Esophagus (tissue), 2 donors: ENCODE measurements at regions not wholly inside any gene's neighbourhood (a gene's known extent, or its start where the extent isn't known, plus 50 kb on each side); places are given as distances from the start of the nearest gene placed in this dataset.

Experiments used
- H3K27ac ChIP-seq, 2 donors: one replicate each; pipeline ENCODE4 v1.5.1; 2013; ENCODE audit warnings: low read depth in 2 of 2, mild to moderate bottlenecking in 2 of 2, inconsistent platforms in 1 of 2, low read length in 1 of 2, moderate library complexity in 1 of 2
- H3K27me3 ChIP-seq, 2 donors: one replicate each; pipeline ENCODE4 v1.6.1; 2013; ENCODE audit warnings: low read length in 2 of 2, control low read depth in 1 of 2, mild to moderate bottlenecking in 1 of 2; ENCODE audit not compliant: insufficient read depth in 2 of 2, control insufficient read depth in 1 of 2
- H3K36me3 ChIP-seq, 2 donors: one replicate each; pipeline ENCODE4 v1.6.1; 2013; ENCODE audit warnings: low read length in 1 of 2; ENCODE audit not compliant: control insufficient read depth in 2 of 2, insufficient read depth in 2 of 2
- H3K4me1 ChIP-seq, 2 donors: one replicate each; pipeline ENCODE4 v1.6.1; 2013; ENCODE audit warnings: low read length in 1 of 2; ENCODE audit not compliant: control insufficient read depth in 2 of 2, insufficient read depth in 2 of 2
- H3K4me3 ChIP-seq, 2 donors: one replicate each; pipeline ENCODE4 v1.5.1; 2013; ENCODE audit warnings: low read length in 2 of 2, mild to moderate bottlenecking in 2 of 2, low read depth in 1 of 2, moderate library complexity in 1 of 2
- H3K9me3 ChIP-seq, 2 donors: one replicate each; pipeline ENCODE4 v1.6.1; 2013; ENCODE audit warnings: mild to moderate bottlenecking in 2 of 2, low read depth in 1 of 2, low read length in 1 of 2, moderate library complexity in 1 of 2; ENCODE audit not compliant: control insufficient read depth in 2 of 2, insufficient read depth in 1 of 2
- WGBS, 2 donors: extraction: QIAGEN DNeasy Blood & Tissue Kit; methylation state at CpG; one replicate each; pipeline ENCODE4 v1.1.7; 2013; 5-methylcytosine and 5-hydroxymethylcytosine counted together
- donor health status: healthy with polysubstance abuse.
- donor health status: Bipolar disorder and iron deficiency.

- no peak overlapping the region for H3K4me3 ChIP-seq
- H3K27ac ChIP-seq: no peak overlapping the region
- H3K27me3 ChIP-seq: no peaks in the 10 kb centered on the region
- H3K4me1 ChIP-seq: no peaks in the 10 kb centered on the region
- no peaks in the 10 kb centered on the region for H3K9me3 ChIP-seq
- no peaks in the 10 kb centered on the region for H3K36me3 ChIP-seq
Observed at GRCh38 chr14:37977481-37977880, 230.2 kb upstream of the SSTR1 start.

- Histone ChIP-seq H3K27ac (no peak overlapping the region), H3K36me3 (no peaks in the 10 kb centered on the region), H3K4me3 (no peak overlapping the region), H3K27me3 (no peaks in the 10 kb centered on the region), H3K9me3 (no peaks in the 10 kb centered on the region), H3K4me1 (no peaks in the 10 kb centered on the region)
- WGBS, 2 donors: 62 to 65% methylated on average over 2 of the region's 2 CpGs
Observed at GRCh38 chr14:37985826-37986470, 221.8 kb upstream of the SSTR1 start.

GRCh38 chr14:37988472-37988871, 219.2 kb upstream of the SSTR1 start:
- H3K9me3 ChIP-seq: no peaks in the 10 kb centered on the region
- H3K27ac ChIP-seq: no peak overlapping the region
- no peaks in the 10 kb centered on the region for H3K36me3 ChIP-seq
- no peaks in the 10 kb centered on the region for H3K27me3 ChIP-seq
- H3K4me3 ChIP-seq: no peak overlapping the region
- no peaks in the 10 kb centered on the region for H3K4me1 ChIP-seq
- WGBS, 2 donors: 96% methylated on average over 3 of the region's 3 CpGs

GRCh38 chr14:37991027-37991426, 216.7 kb upstream of the SSTR1 start:
- H3K27ac ChIP-seq: no peak overlapping the region
- WGBS, 2 donors: 21 to 30% methylated on average over 1 of the region's 1 CpG

GRCh38 chr14:37992499-37992898, 215.2 kb upstream of the SSTR1 start:
- Histone ChIP-seq H3K4me3 (no peak overlapping the region), H3K27ac (no peak overlapping the region), H3K36me3 (no peaks in the 10 kb centered on the region), H3K27me3 (no peaks in the 10 kb centered on the region), H3K9me3 (no peaks in the 10 kb centered on the region), H3K4me1 (no peaks in the 10 kb centered on the region)

More at GRCh38 chr14:37991027-37991426, 216.7 kb upstream of the SSTR1 start:
- no peak overlapping the region for H3K4me3 ChIP-seq
- H3K9me3 ChIP-seq: no peaks in the 10 kb centered on the region
- H3K4me1 ChIP-seq: no peaks in the 10 kb centered on the region
- no peaks in the 10 kb centered on the region for H3K36me3 ChIP-seq
- H3K27me3 ChIP-seq: no peaks in the 10 kb centered on the region

GRCh38 chr14:37994846-37995372, 212.8 kb upstream of the SSTR1 start:
- no peak overlapping the region for H3K4me3 ChIP-seq
- H3K27me3 ChIP-seq: no peaks in the 10 kb centered on the region
- no peaks in the 10 kb centered on the region for H3K9me3 ChIP-seq
- no peaks in the 10 kb centered on the region for H3K4me1 ChIP-seq
- no peak overlapping the region for H3K27ac ChIP-seq
- no peaks in the 10 kb centered on the region for H3K36me3 ChIP-seq
- WGBS, 2 donors: 85 to 93% methylated on average over 4 of the region's 4 CpGs

GRCh38 chr14:37997017-37997416, 210.7 kb upstream of the SSTR1 start:
- no peaks in the 10 kb centered on the region for H3K9me3 ChIP-seq
- H3K27me3 ChIP-seq: no peaks in the 10 kb centered on the region
- H3K4me3 ChIP-seq: no peak overlapping the region
- H3K27ac ChIP-seq: no peak overlapping the region
- H3K4me1 ChIP-seq: no peaks in the 10 kb centered on the region
- WGBS, 2 donors: 93 to 94% methylated on average over 3 of the region's 3 CpGs
- H3K36me3 ChIP-seq: no peaks in the 10 kb centered on the region

- Histone ChIP-seq H3K36me3 (no peaks in the 10 kb centered on the region), H3K4me1 (no peaks in the 10 kb centered on the region), H3K27ac (no peak overlapping the region), H3K27me3 (no peaks in the 10 kb centered on the region), H3K9me3 (no peaks in the 10 kb centered on the region), H3K4me3 (no peak overlapping the region)
- 23 to 40% methylated on average over 2 of the region's 2 CpGs for WGBS, 2 donors
Observed at GRCh38 chr14:38000340-38000739, 207.4 kb upstream of the SSTR1 start.

GRCh38 chr14:38001501-38001900, 206.2 kb upstream of the SSTR1 start:
- no peaks in the 10 kb centered on the region for H3K27me3 ChIP-seq
- H3K4me3 ChIP-seq: no peak overlapping the region
- H3K4me1 ChIP-seq: no peaks in the 10 kb centered on the region
- H3K9me3 ChIP-seq: no peaks in the 10 kb centered on the region
- H3K36me3 ChIP-seq: no peaks in the 10 kb centered on the region
- WGBS, 2 donors: 50 to 60% methylated on average over 1 of the region's 1 CpG
- no peak overlapping the region for H3K27ac ChIP-seq
